GM19238 (cell line): ENCODE measurements at regions not wholly inside any gene's neighbourhood (a gene's known extent, or its start where the extent isn't known, plus 50 kb on each side); places are given as distances from the start of the nearest gene placed in this dataset.
"Not testable (repeated sequence)": the region's sequence is repeated elsewhere in the genome, so short reads cannot be mapped to it uniquely, and the experiment has no call there.

Experiments used
- DNase-seq: peaks from one replicate; pipeline ENCODE4 v3.0.0; 2011; ENCODE audit warnings: low spot score; ENCODE audit not compliant: insufficient read length

GRCh38 chr3:159263750-159264553 lies 462.1 kb downstream of the MFSD1 start:
- no peak for DNase-seq

GRCh38 chr3:159265705-159266104 lies 463.9 kb downstream of the MFSD1 start:
- no peak for DNase-seq

DNA sequence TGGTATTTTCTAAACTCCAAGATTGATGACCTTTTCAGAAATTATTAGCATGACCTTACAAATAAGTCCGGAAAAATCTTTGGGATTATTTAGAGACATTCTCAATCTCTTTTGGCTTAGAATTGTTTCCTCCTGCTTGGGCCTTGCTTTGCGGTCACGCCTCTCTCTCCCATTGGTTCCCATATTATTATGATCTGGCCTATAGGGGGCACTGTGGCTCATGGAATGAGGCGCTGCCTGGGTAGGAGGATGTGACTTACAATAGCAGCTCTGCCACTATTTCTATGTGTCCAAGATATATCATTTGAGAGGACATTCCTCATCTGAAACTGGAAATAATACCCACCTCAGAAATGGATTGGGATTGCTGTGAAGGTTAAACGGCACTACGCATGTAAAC lies 464.9 kb downstream of the MFSD1 start:
- DNase-seq: no peak

- DNase-seq: no peak
Observed at GRCh38 chr3:159271799-159272512, 470.1 kb downstream of the MFSD1 start.

DNA sequence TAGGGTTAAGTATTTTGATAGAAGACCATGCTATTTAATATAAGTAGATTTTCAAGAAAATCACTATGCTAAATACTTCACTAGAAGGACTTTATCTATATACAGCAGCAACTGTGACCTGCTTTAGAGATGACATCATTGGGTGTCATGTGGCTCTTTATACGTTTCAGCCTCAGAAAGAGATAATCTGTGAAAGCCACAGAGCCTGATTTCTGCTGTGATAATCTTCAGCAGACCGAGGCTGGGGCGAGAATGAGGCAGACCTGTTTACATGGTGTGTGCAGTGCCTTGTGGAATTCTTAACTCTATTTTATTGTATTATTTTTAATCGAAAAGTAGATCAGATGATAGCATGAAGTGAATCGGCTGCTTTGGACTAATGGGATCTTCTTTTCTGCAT lies 471.2 kb downstream of the MFSD1 start:
- no peak for DNase-seq

DNA sequence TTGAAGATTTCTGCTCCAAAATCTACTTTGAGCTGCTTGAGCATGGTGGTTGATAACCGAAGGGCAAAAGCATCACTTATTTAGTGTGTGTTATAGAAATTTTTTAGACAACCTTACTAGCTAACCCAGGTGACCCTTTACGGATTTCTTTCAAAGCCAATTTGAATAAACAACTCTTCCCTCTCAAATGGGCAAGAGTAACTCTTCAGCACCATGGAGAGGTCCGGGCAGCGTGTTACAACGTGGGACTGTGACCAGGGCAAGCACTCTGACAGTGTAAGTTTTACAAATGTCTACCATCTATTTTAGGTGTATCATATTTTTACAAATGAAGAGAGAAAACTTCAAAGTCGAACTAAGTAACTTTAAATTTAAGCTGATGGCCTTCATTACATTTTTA lies 471.8 kb downstream of the MFSD1 start:
- DNase-seq: no peak

- no peak for DNase-seq
Observed at GRCh38 chr3:159275741-159276140, 473.9 kb downstream of the MFSD1 start.

GRCh38 chr3:159277814-159278213 lies 476.0 kb downstream of the MFSD1 start:
- no peak for DNase-seq

GRCh38 chr3:159280386-159281191 lies 478.7 kb downstream of the MFSD1 start:
- no peak for DNase-seq

DNA sequence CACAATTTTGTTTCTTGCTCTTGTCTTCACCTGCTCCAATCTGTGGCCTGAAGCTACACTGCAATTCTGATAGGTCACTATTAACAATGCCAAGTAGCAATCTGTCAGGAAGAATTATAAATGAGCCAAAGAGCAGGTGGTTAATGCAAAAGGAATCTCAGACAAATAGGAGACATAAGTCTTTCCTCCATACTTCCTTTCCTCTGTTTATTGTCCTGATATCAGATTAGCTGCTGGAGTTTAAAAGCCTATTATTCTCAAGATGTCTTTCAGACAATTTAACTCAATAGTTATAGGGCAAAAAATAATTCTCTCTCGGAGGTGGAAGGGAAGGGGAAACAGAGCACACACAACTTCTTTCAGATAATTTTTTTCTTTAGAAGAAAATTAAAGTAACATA lies 491.6 kb downstream of the MFSD1 start:
- no peak for DNase-seq

- DNase-seq: no peak
Observed at GRCh38 chr3:159301961-159302360, 500.1 kb downstream of the MFSD1 start.

- DNase-seq: no peak
Observed at GRCh38 chr3:159305017-159305416, 503.2 kb downstream of the MFSD1 start.

DNA sequence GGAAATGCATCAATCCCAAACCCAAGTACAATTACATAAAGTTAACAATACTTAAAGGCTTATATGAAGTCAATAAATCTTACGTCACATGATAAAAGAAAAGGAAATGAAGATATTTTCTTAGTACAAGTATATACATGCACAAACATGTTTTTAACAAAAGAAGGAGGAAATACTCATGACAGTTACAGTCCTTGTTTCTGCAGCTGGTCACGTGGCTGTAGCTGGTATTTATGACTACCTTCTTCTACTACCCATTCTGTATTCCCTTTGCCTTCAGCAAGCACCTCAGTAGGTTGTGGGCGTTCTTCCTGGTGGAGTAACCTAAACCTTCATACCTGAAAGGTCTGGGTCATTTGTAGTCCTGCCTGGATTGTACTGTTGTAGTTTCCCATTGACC lies 514.9 kb downstream of the MFSD1 start:
- not testable (repeated sequence) for DNase-seq

DNA sequence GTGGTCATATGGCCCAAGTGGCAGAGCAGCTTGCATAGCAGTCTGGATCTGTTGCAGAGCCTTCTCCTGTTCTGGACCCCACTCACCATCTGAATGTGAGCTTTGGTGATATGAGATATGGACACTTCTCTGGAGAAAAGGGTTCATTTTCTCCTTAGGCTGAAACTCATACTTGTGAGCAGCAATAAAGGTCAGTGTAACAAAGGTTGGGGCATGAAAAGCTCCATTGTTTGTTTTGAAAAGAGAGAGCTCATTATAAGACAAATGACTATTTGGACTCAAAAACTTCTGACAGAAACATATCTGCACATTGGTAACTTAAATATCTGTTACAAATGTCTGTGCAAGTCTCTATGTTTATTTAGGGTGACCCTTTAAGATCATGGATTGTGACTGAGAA lies 517.3 kb downstream of the MFSD1 start:
- DNase-seq: no peak

DNA sequence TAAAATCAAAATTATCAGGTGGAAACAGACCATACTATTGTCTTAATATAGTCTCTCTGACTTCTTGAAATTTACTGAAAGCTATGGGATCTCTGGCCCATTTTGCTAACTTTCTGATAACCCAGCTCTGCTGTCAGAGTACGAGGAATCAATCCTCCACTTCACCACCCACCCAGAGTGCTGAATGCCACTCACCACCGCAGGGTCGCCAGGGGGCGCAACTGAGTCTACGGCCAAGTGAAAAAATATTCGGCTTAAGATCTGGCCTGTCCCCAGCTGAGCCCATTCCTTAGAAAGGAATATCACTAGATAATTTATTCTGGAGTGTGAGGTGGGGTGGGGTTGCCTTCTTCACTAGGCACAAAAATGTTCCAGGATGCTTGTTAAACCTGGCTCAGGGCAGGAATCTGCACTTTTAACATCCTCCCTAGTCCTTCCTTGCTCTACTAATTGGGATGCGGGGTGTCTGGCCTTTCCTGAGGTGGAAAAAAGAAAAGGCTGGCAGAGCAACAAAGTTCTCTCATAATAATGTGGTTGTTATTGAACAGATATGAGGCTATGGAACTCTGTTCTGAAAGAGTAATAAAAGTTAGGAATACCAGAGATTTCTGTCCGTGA lies 520.6 kb downstream of the MFSD1 start:
- peak; percentile 18 for DNase-seq

DNA sequence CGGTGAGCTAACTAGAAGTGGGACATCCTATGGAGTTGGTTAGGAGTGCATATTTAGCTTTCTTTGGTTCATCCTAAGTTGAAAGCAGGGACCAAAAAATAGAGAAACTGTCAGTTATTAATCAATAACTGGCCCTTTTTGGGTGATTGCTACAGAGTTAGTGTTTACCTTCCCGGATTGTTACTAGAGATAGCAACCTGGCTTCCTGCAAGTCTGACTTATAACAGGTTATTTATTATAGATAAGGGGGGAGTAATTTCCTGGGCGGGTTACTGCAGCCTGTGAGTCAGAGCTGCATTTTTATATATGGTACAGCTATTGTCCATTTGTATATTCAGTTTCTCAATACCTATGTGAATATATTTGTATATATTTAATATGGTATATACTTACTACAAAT lies 522.0 kb downstream of the MFSD1 start:
- DNase-seq: no peak

DNA sequence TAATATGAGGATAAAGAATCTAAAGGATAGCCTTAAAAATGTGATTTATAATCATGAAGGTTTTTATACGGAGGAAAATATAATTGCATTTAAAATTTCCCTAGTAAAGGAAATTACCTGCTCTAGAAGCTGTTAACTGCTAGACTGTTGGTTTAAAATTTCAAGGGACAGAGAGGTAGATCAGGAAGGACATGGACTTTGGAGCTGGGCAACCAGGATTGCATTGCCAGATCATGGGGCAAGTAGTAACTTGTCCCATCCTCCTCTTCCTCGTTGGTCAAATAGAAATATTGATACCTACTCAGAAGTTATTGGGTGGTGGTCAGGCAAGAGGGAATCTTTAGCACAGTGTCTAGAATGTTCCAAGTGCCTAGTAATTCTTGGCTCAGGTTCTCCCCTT lies 525.1 kb downstream of the MFSD1 start:
- DNase-seq: no peak

DNA sequence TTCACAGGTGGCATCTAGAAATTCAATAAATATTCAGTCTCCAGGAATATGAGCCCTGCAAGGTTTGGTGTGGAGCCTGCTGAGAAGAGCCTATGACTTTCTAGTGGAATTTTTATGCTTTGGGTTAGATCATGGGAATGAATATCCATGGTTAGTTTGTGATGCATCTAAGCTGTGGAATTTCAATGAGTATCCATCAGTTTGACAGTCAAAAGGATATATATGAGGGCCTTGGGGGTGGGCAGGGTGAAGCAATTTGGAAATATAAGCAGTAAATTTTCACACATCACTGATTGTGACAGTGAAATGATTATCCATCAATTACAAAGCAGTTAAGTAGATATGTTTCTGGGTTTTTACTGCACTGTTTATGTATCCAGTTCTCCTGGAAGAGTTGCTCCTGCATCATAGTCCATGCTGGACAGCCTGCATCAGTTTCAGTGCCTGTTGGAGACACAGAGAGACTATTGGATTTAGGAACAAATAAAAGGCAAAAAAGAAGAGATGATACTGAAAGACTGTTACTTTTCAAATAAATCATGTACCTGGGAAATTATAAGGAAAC lies 530.8 kb downstream of the MFSD1 start:
- DNase-seq: no peak

- DNase-seq: no peak
Observed at GRCh38 chr3:159339131-159339530, 537.3 kb downstream of the MFSD1 start.

GRCh38 chr3:159340877-159341500 lies 539.1 kb downstream of the MFSD1 start:
- DNase-seq: no peak
